CD4-positive, alpha-beta T cell (primary cell): ENCODE measurements at regions not wholly inside any gene's neighbourhood (a gene's known extent, or its start where the extent isn't known, plus 50 kb on each side); places are given as distances from the start of the nearest gene placed in this dataset.

Experiments
- ATAC-seq: fragments of 200-7000 bp; cut with Tn5 transposase; one replicate; pipeline ENCODE4 v1.10.0; 2022; ENCODE audit warnings: mild to moderate bottlenecking; ENCODE audit not compliant: poor library complexity
- CTCF ChIA-PET: fragments of 350-600 bp; sonication (Branson Sonifier 250); formaldehyde crosslinking; loops from one replicate; lab custom pipeline; 2021; ENCODE audit warnings: antibody characterized with exemption, inconsistent platforms; lab: Charles Lee
- POLR2A ChIA-PET: fragments of 350-600 bp; sonication (Branson Sonifier 250); formaldehyde crosslinking; loops from one replicate; lab custom pipeline; 2021; ENCODE audit warnings: antibody characterized with exemption, inconsistent platforms; lab: Charles Lee
- DNase-seq, 14 experiments: peaks; one replicate each; pipeline ENCODE4 v3.0.0-alpha.2; 2013 to 2020; ENCODE audit warnings: mixed read lengths in 2 of 14
- H3K27ac ChIP-seq, 2 donors: one replicate each; pipeline versions ENCODE4 v1.5.1 to v1.7.0; 2013; ENCODE audit warnings: low read length in 2 of 2, low read depth in 1 of 2, mild to moderate bottlenecking in 1 of 2
- H3K27me3 ChIP-seq, 2 experiments: 1 replicate in 1 of 2; 2 replicates in 1 of 2; pipeline versions ENCODE4 v1.6.1 to v1.7.0; 2013; ENCODE audit warnings: low read length in 2 of 2, control low read depth in 1 of 2, mild to moderate bottlenecking in 1 of 2, moderate library complexity in 1 of 2; ENCODE audit not compliant: insufficient read depth in 2 of 2, control insufficient read depth in 1 of 2
- H3K36me3 ChIP-seq: one replicate; pipeline ENCODE4 v1.6.1; 2013; ENCODE audit warnings: low read length, control low read depth; ENCODE audit not compliant: insufficient read depth
- H3K4me1 ChIP-seq: one replicate; pipeline ENCODE4 v1.6.1; 2013; ENCODE audit warnings: low read length, control low read depth; ENCODE audit not compliant: insufficient read depth
- H3K4me3 ChIP-seq: one replicate; pipeline ENCODE4 v1.5.1; 2013; ENCODE audit warnings: mild to moderate bottlenecking, low read length, moderate library complexity
- H3K9me3 ChIP-seq, 2 experiments: 1 replicate in 1 of 2; 2 replicates in 1 of 2; pipeline versions ENCODE4 v1.6.1 to v1.7.0; 2013; ENCODE audit warnings: low read length in 2 of 2, mild to moderate bottlenecking in 2 of 2, control low read depth in 1 of 2, moderate library complexity in 1 of 2; ENCODE audit not compliant: control insufficient read depth in 1 of 2, insufficient read depth in 1 of 2
- H3K27ac Mint-ChIP-seq: one replicate; pipeline ENCODE4 v1.8.0; 2020; ENCODE audit warnings: mixed read lengths
- H3K27me3 Mint-ChIP-seq: one replicate; pipeline ENCODE4 v1.8.0; 2021; ENCODE audit warnings: mixed read lengths
- H3K36me3 Mint-ChIP-seq: one replicate; pipeline ENCODE4 v1.8.0; 2021; ENCODE audit warnings: low read depth, mixed read lengths
- H3K4me1 Mint-ChIP-seq: one replicate; pipeline ENCODE4 v1.8.0; 2021; ENCODE audit warnings: low read depth, mixed read lengths
- H3K4me3 Mint-ChIP-seq: one replicate; pipeline ENCODE4 v1.8.0; 2020; ENCODE audit warnings: mild to moderate bottlenecking, mixed read lengths
- H3K9me3 Mint-ChIP-seq: one replicate; pipeline ENCODE4 v1.8.0; 2020; ENCODE audit warnings: mixed read lengths
- CTCF ChIP-seq: fragments of 200-600 bp; IDR thresholded peaks from one replicate; pipeline ENCODE4 v1.8.0; 2022; ENCODE audit warnings: antibody characterized with exemption, mild to moderate bottlenecking
- intact Hi-C, 2 experiments: fragments of 100-400 bp; cut with DNase I in 1 of 2; cut with micrococcal nuclease in 1 of 2; formaldehyde crosslinking; loops; one replicate each; pipeline versions ENCODE4 v1.15.1 to v1.9.0; 2023 to 2025; cut with DNase I, micrococcal nuclease

DNA sequence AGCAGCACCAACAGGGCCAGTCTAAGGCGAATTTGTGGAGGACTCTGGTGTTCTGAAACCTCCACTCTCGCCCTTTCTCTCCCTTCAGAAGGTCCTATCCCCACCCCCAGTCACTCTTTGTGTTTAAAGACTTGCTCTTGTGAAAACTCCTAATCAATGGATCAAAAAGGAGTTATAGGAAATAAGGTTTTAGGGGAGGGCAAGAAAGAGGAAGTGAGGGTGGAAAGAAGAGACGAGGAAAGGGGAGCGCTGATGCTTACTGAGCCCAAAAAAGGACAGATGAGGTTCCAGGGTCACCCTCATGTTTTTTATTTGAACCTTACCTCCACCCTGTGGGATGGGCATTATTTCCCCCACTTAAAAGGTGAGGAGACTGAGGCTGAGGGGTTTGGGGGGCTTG is 70.0 kb upstream of the SLC6A11 start:
- no peak for ATAC-seq
- POLR2A ChIA-PET = interaction anchor here (0.6 kb wide), 1 partner anchor 759 kb away, joined by 3 read pairs; the partner anchor contains the start of gene EMC3

GRCh38 chr3:10746684-10747083 is 69.3 kb upstream of the SLC6A11 start:
- no peak for ATAC-seq
- H3K4me3 Mint-ChIP-seq = no peak overlapping the region
- Histone ChIP-seq H3K27ac (no peak overlapping the region), H3K27me3 (peaks cover 8 to 21% of the 10 kb centered on the region in 2 experiments), H3K36me3 (no peaks in the 10 kb centered on the region), H3K4me3 (no peak overlapping the region), H3K9me3 (peaks cover 0 to 7% of the 10 kb centered on the region in 2 experiments), H3K4me1 (no peaks in the 10 kb centered on the region)
- no peaks in the 10 kb centered on the region for H3K9me3 Mint-ChIP-seq
- ChIA-PET CTCF (no interaction called here), POLR2A (no interaction called here)
- intact Hi-C loops = no loop called here
- no peak for DNase-seq
- H3K4me1 Mint-ChIP-seq = no peaks in the 10 kb centered on the region
- H3K27ac Mint-ChIP-seq = no peak overlapping the region
- H3K36me3 Mint-ChIP-seq = no peaks in the 10 kb centered on the region
- peaks cover 23% of the 10 kb centered on the region for H3K27me3 Mint-ChIP-seq
- no peak for TF ChIP-seq CTCF

More for the DNA sequence above, 70.0 kb upstream of the SLC6A11 start:
- H3K27me3 ChIP-seq = peaks cover 10 to 21% of the 10 kb centered on the region in 2 experiments
- no peaks in the 10 kb centered on the region for H3K9me3 Mint-ChIP-seq
- no peaks in the 10 kb centered on the region for H3K36me3 ChIP-seq
- H3K4me3 ChIP-seq = no peak overlapping the region
- no peak overlapping the region for H3K27ac Mint-ChIP-seq
- no peak for DNase-seq
- peaks cover 0 to 7% of the 10 kb centered on the region in 2 experiments for H3K9me3 ChIP-seq
- no peaks in the 10 kb centered on the region for H3K36me3 Mint-ChIP-seq
- CTCF ChIA-PET = no interaction called here
- peaks cover 24% of the 10 kb centered on the region for H3K27me3 Mint-ChIP-seq
- no peaks in the 10 kb centered on the region for H3K4me1 Mint-ChIP-seq
- H3K27ac ChIP-seq = no peak overlapping the region
- TF ChIP-seq CTCF = no peak
- intact Hi-C loops = no loop called here
- H3K4me1 ChIP-seq = no peaks in the 10 kb centered on the region
- no peak overlapping the region for H3K4me3 Mint-ChIP-seq

GRCh38 chr3:10747341-10747740 is 68.7 kb upstream of the SLC6A11 start:
- POLR2A ChIA-PET = no interaction called here
- CTCF ChIA-PET = no interaction called here

More at GRCh38 chr3:10747341-10747740, 68.7 kb upstream of the SLC6A11 start:
- H3K27ac ChIP-seq = no peak overlapping the region
- Mint-ChIP-seq H3K9me3 (no peaks in the 10 kb centered on the region), H3K4me1 (no peaks in the 10 kb centered on the region), H3K27me3 (peaks cover 23% of the 10 kb centered on the region), H3K27ac (no peak overlapping the region), H3K36me3 (no peaks in the 10 kb centered on the region), H3K4me3 (no peak overlapping the region)
- intact Hi-C loops = no loop called here
- no peak for ATAC-seq
- no peak for TF ChIP-seq CTCF
- no peaks in the 10 kb centered on the region for H3K4me1 ChIP-seq
- DNase-seq = no peak
- H3K9me3 ChIP-seq = peaks cover 0 to 7% of the 10 kb centered on the region in 2 experiments
- H3K36me3 ChIP-seq = no peaks in the 10 kb centered on the region
- no peak overlapping the region for H3K4me3 ChIP-seq
- peaks cover 8 to 21% of the 10 kb centered on the region in 2 experiments for H3K27me3 ChIP-seq
